ENCODE measurements at regions not wholly inside any gene's neighbourhood (a gene's known extent, or its start where the extent isn't known, plus 50 kb on each side); places are given as distances from the start of the nearest gene placed in this dataset.

- TF ChIP-seq EZH2 (IDR thresholded peaks at IDR 0.05) (no peak), EZH2phosphoT487 (IDR thresholded peaks at IDR 0.05) (no peak)
- TF ChIP-seq, protein P1, sequence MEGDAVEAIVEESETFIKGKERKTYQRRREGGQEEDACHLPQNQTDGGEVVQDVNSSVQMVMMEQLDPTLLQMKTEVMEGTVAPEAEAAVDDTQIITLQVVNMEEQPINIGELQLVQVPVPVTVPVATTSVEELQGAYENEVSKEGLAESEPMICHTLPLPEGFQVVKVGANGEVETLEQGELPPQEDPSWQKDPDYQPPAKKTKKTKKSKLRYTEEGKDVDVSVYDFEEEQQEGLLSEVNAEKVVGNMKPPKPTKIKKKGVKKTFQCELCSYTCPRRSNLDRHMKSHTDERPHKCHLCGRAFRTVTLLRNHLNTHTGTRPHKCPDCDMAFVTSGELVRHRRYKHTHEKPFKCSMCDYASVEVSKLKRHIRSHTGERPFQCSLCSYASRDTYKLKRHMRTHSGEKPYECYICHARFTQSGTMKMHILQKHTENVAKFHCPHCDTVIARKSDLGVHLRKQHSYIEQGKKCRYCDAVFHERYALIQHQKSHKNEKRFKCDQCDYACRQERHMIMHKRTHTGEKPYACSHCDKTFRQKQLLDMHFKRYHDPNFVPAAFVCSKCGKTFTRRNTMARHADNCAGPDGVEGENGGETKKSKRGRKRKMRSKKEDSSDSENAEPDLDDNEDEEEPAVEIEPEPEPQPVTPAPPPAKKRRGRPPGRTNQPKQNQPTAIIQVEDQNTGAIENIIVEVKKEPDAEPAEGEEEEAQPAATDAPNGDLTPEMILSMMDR (IDR thresholded peaks at IDR 0.05) = no peak
These were observed 602.5 kb downstream of the PTPRU start for GRCh38 chr1:29838738-29839320.

All from neural progenitor cell (in vitro differentiated cells).